ENCODE measurements at regions not wholly inside any gene's neighbourhood (a gene's known extent, or its start where the extent isn't known, plus 50 kb on each side); places are given as distances from the start of the nearest gene placed in this dataset.
A peak's percentile ranks its signal among the peaks of the same experiment; 100 is the strongest.

GRCh38 chr2:43114210-43114609, 112.2 kb downstream of the ZFP36L2 start:
- peaks cover 6 to 36% of the 10 kb centered on the region in 2 donors for H3K4me1 ChIP-seq
- no peak for ATAC-seq
- H3K27ac ChIP-seq = no peak overlapping the region
- H3K4me3 ChIP-seq = no peak overlapping the region
- H3K27me3 ChIP-seq = no peaks in the 10 kb centered on the region
- peaks cover 0 to 5% of the 10 kb centered on the region in 2 donors for H3K9me3 ChIP-seq
- no peak for DNase-seq
- no peaks in the 10 kb centered on the region for H3K36me3 ChIP-seq
- intact Hi-C loops (cut with DNase I) = no loop called here
- TF ChIP-seq CTCF (IDR thresholded peaks at IDR 0.05) = no peak

- ATAC-seq (no peak), DNase-seq (no peak)
- H3K4me3 ChIP-seq = no peak overlapping the region
- H3K27ac ChIP-seq = no peak overlapping the region
- intact Hi-C loops (cut with DNase I) = no loop called here
- TF ChIP-seq CTCF (IDR thresholded peaks at IDR 0.05) = no peak
- peaks cover 11 to 59% of the 10 kb centered on the region in 2 donors for H3K4me1 ChIP-seq
- H3K27me3 ChIP-seq = no peaks in the 10 kb centered on the region
- H3K36me3 ChIP-seq = no peaks in the 10 kb centered on the region
- H3K9me3 ChIP-seq = no peaks in the 10 kb centered on the region
These were observed 114.4 kb downstream of the ZFP36L2 start for GRCh38 chr2:43111788-43112554.

GRCh38 chr2:43110442-43110871, 115.9 kb downstream of the ZFP36L2 start:
- Histone ChIP-seq H3K27me3 (no peaks in the 10 kb centered on the region), H3K27ac (peak overlapping the region; percentile 48 to 91), H3K9me3 (no peaks in the 10 kb centered on the region), H3K36me3 (no peaks in the 10 kb centered on the region), H3K4me1 (peaks cover 20 to 74% of the 10 kb centered on the region in 2 donors), H3K4me3 (no peak overlapping the region)
- intact Hi-C loops (cut with DNase I) = no loop called here
- peak in 2 of 4 donors; percentile 67 to 79 for DNase-seq
- peak; percentile 5 for ATAC-seq
- no peak for TF ChIP-seq CTCF (IDR thresholded peaks at IDR 0.05)

GRCh38 chr2:43109261-43109743, 117.1 kb downstream of the ZFP36L2 start:
- Histone ChIP-seq H3K27ac (peak overlapping the region; percentile 48 to 91), H3K4me1 (peaks cover 20 to 74% of the 10 kb centered on the region in 2 donors), H3K36me3 (no peaks in the 10 kb centered on the region), H3K27me3 (no peaks in the 10 kb centered on the region), H3K4me3 (no peak overlapping the region), H3K9me3 (no peaks in the 10 kb centered on the region)
- DNase-seq = no peak
- TF ChIP-seq CTCF (IDR thresholded peaks at IDR 0.05) = peak in 1 of 2 donors; percentile 25
- intact Hi-C loops (cut with DNase I) = no loop called here
- ATAC-seq = peak; percentile 18

- TF ChIP-seq CTCF (IDR thresholded peaks at IDR 0.05) = no peak
- H3K4me1 ChIP-seq = peaks cover 20 to 67% of the 10 kb centered on the region in 2 donors
- no peaks in the 10 kb centered on the region for H3K9me3 ChIP-seq
- intact Hi-C loops (cut with DNase I) = no loop called here
- H3K4me3 ChIP-seq = no peak overlapping the region
- peak overlapping the region; percentile 79 to 91 for H3K27ac ChIP-seq
- DNase-seq = peak in 2 of 4 donors; percentile 53 to 71
- H3K36me3 ChIP-seq = no peaks in the 10 kb centered on the region
- no peaks in the 10 kb centered on the region for H3K27me3 ChIP-seq
- ATAC-seq = peak; percentile 45
These were observed 118.7 kb downstream of the ZFP36L2 start for GRCh38 chr2:43107679-43108078.
